NCI-H1105 treated with DMSO at 0.1 percent for 48 hours (cell line): ENCODE measurements at regions not wholly inside any gene's neighbourhood (a gene's known extent, or its start where the extent isn't known, plus 50 kb on each side); places are given as distances from the start of the nearest gene placed in this dataset.
"Not testable (repeated sequence)": the region's sequence is repeated elsewhere in the genome, so short reads cannot be mapped to it uniquely, and the experiment has no call there.

Source experiments
- DNase-seq: peaks from one replicate; lab custom pipeline; 2025; lab: John Stamatoyannopoulos, UW

DNA sequence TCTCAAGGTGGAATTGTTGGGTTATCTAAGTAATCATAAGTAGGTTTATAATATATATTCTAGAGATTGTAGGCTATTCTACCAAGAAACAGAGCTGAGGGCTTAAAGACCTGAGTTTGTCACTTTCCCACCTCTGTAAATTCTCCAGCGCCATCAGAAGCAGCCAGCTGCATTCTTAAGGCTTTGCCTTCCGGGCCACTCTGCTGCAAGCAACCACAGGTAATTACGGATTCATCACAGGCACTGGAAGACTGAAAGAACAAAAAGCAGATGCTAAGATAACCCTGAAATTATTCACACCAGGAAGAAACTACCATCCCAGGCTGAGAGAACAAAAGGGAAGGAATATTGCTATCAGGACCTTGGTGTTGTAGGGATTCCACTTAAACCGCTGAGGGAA, 137.8 kb upstream of the JCAD start:
- peak; percentile 0 for DNase-seq

DNA sequence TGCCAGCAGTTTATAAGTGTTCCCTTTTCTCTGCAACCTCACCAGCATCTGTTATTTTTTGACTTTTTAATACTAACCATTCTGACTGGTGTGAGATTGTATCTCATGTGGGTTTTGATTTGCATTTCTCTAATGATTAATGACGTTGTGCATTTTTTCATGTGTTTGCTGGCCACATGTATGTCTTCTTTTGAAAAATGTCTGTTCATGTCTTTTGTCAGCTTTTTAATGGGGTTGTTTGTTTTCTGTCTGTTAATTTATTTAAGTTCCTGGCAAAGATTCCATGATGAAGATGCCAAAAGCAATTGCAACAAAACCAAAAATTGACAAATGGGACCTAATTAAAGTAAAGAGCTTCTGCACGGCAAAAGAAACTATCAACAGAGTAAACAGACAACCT, 137.2 kb upstream of the JCAD start:
- DNase-seq, result not testable (repeated sequence)

DNA sequence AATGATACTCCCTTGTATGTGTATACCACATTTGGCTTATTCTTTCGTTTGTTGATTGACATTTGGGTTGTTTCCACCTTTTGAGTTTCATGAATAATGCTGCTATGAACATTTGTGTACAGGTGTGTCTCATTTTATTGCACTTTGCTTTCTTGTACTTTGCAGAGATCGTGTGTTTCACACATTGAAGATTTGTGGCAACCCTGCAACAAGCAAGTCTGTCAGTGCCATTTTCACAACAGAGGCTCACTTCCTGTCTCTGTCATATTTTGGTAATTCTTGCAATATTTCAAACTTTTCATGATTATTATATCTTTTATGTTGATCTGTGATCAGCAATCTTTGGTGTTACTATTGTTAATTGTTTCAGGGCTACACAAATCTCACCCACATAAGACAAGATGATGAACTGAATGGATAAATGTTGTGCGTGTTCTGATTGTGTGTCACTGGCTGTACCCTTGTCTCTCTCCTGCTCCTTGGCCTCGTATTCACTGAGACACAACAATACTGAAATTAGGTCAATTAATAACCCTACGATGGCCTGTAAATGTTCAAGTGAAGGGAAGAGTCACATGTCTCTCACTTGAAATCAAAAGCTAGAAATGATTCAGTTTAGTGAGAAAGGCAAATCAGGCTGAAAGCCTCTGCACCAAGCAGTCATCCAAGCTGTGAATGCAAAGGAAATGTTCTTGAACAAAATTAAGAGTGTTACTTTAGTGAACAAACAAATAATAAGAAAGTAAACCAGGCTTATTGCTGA, 133.6 kb upstream of the JCAD start:
- no peak for DNase-seq

DNA sequence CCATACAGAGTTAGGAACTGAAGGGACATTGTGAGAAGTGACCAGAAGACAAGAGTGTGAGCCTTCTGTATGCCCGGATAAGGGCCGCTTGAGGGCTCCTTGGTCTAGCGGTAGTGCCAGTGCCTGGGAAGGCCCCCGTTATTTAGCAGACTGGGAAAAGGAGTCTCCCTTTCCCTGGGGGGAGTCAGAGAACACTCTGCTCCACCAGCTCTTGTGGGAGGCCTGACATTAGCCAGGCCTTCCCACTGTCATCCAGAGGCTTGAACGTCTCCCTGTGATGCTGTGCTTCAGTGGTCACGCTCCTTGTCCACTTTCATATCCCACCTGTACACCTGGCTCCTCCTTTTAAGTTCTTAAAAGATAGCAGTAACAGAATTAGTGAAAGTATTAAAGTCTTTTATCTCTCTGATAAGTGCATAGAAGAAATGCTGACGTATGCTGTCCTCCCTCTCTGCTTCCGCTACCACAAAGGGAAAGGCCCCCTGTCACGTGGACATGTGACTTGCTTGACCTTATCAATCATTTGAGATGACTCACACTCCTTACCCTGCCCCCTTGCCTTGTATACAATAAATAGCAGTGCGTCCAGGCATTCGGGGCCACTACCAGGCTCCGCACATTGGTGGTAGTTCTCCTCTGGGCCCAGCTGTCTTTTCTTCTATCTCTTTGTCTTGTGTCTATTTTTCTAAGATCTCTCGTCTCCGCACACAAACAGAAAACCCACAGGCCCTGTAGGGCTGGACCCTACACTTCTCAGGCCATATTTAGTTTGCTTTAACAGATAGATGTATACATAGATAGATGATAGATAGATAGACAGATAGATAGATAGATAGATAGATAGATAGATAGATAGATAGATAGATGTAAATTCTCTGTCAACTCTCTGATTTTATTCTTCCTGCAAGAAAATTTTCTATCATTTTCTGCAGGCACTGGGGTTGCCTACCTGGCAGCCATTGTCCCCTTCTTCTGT, 131.5 kb upstream of the JCAD start:
- DNase-seq, result no peak

DNA sequence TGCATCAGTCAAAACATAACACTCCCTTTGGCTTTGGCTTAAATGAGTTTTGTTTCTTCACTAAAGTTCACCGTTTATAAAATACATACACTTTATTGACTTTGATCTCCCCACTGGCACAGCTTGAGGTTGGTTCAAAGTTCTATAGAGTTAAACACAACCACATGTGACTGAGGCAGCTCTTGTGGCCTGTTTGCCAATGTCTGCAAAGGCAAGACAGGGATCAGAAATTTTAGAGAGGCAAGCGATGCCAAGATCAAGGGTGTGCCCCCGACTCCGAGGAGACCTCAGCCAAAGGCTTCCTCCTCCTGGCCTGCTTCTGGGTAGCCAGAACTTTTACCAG, 129.8 kb upstream of the JCAD start:
- DNase-seq, result no peak

DNA sequence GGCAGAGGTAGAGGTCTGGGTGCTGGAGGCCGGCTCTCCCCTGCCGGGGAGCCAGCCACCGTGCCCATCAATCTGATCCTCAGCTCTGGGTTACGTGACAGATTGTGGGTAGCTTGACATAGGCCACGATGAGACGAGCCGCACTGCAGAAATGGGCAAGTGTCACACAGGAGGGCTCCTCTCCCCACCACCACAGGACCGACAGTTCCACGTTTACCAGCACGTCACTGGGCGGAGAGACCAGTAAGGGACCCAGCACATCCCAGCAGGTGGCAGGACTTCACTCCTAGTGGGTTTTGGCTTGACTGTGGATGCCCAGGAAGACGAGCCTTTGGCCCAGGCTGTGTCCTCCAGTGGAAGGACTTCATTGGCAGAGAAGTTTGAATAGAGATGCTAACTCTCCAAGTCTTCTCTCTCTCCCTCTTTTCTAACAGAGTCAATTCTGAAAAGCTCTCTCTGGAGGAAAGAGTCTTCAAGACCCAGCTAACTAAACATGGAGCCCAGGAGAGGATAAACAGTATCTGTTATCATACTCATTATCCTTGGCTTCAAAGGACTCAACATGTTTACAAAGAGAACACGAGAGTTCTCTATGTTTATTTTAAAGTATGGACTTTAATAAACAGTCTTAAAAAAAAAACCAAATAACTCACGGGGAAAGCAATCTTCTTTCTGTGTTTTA, 129.3 kb upstream of the JCAD start:
- DNase-seq, result no peak

DNA sequence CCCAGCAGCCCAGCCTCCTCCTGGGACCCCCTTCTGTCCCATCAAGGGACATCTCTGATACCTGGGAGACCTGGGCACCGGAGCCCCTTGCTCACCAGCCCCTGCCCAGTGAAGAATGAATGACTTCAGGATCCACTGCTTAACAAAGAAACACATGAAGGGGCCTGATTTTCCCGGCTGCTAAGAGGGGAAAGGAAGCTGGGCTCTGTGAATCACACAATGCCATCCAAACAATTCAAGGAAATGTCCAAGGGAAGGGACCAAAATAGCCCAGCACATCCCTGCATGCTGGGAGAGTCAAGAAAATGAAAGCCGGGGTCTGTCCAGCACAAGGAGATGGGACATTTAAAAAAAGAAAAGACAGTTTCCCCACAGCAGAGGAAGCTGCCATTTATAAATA, 128.7 kb upstream of the JCAD start:
- DNase-seq, result no peak

DNA sequence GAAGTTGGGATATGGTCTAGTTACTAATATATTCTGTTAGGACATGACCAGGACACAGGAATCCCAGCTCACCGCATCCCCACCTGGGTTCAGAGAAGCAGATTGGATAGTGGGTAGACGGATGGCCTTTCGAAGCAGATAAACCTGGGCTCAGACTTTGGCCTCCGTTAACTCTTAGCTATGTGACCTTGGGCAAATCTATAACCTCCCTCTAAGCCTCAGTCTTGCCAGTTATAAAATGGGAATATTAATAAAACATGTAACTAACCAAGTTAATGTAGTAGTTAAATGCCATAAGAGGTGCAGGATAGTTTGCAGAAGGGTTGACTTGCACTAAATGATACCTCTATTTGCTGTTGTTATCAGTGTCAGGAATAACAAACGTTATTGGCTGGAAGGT, 127.6 kb upstream of the JCAD start:
- DNase-seq, result no peak

DNA sequence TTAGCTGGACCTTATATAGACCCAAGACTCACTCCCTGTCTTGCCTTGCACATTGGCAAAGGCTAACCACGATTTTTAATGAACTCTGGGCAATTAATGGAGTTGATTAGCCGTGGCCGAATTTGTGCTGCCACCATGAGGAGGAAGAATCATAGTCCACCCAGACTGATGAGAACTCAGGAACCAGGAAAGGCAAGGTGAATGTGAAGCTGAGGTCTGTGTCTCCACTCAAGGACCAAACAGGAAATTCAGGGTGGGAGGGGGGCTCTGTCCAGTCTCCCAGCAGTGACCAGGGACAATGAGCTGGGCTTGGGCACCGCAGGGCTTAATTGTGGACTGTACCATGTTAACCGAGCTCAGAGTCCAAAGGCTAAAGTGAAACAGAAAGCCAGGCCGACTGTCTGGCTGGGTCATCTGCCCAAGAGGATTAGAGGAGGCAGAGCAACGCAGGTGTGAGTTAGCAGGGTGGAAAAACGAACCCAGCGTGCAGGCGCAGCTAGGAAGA, 127.0 kb upstream of the JCAD start:
- DNase-seq, result no peak

DNA sequence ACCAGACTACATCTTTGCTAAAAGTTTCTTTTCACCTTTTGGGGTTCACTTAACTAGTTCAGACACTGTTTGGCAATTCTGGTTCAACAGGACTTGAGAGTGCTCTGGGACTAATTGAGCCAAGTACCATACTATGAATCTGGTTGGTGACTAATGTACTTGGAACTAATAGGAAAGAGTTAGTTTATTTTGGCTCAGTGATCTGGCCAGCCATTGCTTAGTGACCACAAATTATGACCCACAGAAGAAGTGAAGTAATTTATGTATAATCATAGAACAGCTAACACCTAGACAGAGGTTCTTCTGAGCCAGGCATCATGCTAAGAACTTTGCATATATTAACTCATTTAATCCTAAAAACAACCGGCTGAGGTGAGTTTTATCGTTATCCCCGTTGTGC, 126.5 kb upstream of the JCAD start:
- DNase-seq, result no peak

DNA sequence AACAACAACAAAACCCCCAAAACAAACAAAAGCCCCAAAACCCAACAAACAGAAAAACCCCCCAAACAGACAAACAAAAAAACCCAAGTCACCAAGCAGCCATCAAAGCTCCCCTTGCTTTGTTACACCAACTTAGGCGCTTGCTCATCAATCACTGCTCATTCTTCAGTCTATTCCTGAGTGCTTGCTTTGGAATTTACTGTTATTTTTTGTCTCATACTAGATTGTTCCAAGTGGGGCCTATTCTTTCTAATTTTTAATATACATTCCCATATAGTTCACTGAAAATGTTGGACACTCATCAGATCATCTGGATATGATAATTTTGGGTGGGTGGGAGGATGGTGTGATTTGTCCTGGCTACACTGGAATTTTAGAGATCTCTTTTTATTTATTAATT, 126.0 kb upstream of the JCAD start:
- DNase-seq, result no peak

DNA sequence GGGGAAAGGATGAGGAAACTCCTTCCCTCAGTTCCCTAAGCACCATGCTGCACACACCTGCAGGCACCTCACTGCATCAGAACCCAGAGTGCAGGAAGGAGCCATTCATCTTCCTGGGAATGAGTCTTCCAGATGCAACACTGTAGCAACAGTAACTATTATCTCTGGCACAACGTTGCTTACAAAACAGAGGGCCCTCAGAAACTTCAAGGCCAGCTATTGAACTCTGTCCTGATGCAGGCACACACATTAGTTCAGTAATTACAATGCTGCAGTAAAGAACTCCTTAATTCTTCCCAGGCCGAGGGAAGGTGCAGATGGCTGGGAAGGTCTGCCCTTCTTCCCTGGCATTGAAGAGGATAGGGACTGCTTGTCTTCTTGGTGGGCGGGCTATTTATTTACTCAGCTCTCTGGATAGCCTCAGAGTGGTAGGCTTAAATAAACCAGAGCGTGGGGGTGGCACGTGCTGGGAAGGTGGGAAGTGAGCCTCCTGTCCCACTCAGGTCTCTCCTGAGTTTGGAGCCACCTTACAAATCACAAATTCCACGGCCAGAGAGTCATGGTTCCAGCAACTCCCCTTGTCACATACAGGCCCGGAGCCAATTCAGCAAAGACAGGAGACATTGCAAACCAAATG, 125.1 kb upstream of the JCAD start:
- DNase-seq, result no peak

DNA sequence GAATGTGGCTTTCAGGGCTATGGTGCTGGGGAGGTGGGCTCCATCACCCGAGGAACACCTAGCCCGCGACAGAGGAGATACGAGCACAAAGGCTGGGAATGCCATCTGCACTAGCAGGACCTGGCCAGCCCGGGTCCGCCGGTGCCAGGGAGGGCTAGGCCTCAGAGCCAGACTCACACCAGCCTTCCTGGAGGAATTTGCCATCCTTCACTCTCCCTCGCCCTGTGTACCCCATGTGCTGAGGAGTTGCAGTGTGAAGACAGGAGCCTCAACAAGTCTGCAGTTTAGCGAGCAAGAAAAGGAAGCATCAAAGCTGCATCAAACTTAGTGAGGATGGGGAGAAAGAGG, 123.6 kb upstream of the JCAD start:
- DNase-seq, result no peak

DNA sequence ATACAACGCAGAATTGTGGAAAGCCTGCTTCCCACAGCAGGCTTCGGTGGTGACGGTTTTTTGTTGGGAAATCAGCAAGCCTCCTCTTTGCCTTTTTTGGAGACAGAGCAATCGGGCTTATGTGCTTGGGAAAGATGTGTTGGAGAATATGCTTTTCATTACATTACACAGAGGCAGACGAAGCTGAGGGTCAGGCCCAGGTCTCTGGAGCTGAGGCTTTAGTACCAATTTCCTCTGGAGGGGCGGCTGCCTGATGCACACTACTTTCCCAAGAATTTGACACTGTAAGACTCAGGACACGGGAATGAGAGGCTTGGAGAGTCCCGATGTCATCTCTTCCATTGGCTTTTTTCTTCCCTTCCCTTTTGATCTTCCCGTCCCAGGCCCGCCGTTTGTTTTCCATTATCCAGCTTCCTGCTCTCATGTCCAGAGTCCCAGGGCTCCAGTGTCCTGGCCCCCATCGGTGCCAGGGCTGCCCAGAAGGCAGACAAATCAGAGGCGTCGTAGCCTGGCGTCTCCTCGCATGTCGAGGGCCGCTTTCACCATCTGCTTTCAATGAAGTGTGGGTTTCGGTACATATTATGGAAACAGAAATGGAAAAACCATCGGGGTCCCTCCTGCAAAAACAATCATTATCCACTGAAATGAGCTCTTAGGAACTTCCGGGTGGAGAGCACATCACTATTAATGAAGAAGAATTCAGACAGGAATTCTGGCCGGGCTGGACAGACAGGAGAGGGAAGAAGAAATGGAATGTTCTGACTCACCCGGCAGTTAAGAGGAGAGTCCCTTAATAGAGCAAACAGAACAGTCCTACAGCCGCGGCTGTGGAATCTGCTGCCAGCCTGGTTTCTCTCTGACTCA, 123.0 kb upstream of the JCAD start:
- no peak for DNase-seq

DNA sequence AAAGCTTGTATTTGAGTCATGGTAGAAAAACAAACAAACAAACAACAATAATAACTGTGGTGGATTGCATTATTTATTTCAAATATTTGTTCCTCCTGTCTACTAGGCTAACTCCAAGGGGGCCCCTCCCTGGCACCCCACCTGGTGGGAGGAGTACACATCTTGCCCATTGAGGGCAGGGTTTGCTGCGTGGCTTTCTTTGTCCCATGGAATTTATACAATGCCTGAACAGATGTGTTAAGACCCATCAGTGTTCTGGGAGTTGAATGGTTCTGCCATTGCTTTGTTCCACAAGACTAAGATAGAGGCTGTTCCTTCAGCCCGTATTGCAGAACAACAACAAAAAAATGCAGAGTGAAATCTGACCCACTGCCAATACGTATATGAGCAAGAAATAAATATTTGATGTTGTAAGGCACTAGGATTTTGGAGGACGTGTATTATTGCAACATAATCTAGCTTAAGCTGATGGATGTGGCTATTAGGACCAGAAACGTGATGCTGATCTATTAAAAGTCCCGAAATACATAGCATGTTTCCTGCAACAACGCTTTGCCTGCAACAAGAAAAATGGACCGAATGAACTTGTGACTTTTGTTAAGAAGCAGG, 119.1 kb upstream of the JCAD start:
- DNase-seq, result no peak

DNA sequence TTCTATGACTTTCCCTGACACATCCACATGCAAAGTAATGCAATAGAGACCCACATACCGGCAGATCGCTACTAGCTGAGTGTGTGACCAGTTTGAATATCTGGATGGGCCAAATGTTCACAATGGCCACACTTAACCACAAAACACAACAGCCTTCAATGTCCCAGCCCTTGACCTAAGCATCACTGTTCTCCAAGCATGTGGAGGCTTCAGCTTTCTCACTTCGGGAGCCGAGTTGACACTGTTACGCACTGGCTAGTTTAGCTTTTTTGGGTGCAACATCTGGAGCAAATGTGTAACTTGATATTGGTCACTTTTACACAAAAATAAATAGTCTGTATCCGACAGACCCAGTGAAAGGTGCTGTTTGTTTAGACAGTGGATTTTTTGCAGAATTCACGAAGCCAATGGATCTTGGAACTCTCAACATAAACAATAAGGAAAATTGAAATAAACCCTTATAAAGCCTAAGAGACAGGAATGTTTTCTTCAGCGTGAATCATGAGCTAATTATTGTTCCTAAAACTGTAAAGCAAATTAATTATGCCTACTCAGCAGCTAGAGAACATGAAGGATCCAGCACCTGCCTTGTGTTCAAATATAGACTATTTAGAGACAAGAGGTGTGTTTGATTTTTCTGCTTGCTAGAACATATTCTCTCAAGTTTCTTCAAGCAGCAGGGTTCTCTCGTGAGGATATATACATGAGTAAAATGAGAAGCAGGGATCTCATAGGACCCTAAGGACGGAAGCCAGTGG, 117.6 kb upstream of the JCAD start:
- no peak for DNase-seq

DNA sequence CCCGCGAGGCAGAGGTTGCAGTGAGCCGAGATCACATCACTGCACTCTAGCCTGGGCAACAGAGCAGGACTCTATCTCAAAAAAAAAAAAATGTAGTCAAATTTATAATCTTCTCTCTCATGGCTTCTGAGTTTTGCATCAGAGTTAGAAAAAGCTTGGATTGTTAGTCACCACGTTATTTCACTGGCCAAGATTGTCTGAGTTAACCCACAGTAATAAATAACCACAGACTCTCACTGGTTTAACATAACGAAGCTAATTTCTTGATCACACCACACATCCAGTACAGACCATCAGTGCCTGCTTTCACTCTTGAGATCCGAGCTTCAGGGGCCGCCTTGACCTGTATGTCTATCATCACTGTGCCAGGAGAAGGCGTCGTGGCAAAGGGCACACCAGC, 116.8 kb upstream of the JCAD start:
- no peak for DNase-seq

DNA sequence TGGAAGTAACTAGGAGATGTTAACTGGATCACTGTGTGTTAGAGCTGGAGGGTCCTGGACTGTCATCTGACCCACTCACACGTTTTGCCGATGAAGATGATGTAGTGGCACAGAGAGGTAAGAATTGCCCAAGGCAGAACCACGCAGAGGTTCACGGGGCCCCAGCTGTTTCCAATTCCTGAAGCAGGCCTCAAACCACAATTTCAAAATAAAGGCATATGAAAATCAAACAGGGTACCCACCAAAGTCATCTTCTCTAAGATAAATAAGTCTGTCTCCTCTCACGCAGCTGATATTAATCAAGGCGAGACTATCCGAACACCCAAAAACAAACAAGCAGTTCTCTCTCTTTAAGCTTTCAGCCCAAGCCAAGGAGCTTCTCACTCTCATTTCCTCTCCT, 113.3 kb upstream of the JCAD start:
- DNase-seq, result no peak

DNA sequence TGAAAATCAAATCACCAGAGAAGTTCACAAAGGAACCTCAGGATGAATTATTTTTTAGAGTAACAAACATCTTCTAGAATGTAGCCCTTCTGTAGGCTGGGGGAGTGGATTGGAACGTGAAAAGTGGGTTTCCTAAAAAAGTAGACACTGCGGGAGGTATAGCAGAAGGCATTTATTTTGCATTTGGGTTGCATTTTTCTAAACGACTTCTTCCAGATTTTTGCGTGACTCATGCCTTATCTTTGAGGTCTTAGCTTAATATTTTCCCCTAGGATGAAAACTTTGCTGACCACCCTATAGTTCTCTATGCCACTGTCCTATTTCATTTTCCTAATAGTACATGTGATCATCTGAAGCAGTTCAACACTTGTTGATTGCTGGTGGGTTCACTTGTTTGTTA, 112.7 kb upstream of the JCAD start:
- no peak for DNase-seq

DNA sequence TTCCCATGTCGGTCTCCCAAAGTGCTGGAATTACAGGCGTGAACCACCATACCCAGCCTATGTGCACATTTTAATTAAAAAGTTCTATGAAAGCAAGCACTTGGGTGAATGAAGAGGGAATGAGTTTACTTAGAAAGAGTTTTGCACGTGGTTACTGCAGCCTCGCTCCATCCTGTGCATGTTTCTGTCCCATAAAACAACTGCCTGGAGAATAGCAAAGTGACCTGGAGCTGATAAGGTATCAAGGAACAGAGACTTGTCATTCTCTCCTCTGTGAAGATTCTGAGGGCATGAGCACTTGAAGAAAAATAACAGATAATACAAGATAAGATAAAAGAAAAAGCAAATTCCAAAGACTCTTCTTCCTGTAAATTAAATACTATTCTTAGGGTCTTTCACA, 112.2 kb upstream of the JCAD start:
- no peak for DNase-seq
